Thyroid gland (tissue), 4 donors: ENCODE measurements at regions not wholly inside any gene's neighbourhood (a gene's known extent, or its start where the extent isn't known, plus 50 kb on each side); places are given as distances from the start of the nearest gene placed in this dataset.

Experiments used
- CTCF ChIP-seq, 6 experiments: fragments of 200-600 bp in 3 of 6; fragments of 450-650 bp in 3 of 6; sonication (generic) in 3 of 6; IDR thresholded peaks; one replicate each; pipeline ENCODE4 v1.5.1; 2016 to 2019; ENCODE audit warnings: antibody characterized with exemption in 6 of 6, mild to moderate bottlenecking in 2 of 6, inconsistent platforms in 1 of 6, moderate library complexity in 1 of 6
- POLR2A ChIP-seq, 2 donors: fragments of 450-650 bp; IDR thresholded peaks; one replicate each; pipeline ENCODE4 v1.6.1; 2017; ENCODE audit warnings: antibody characterized with exemption in 2 of 2, mild to moderate bottlenecking in 2 of 2, moderate library complexity in 1 of 2

- TF ChIP-seq CTCF (IDR thresholded peaks at IDR 0.05) = no peak
- TF ChIP-seq POLR2A (IDR thresholded peaks at IDR 0.05) = no peak
Measured at GRCh38 chr16:52171481-52171880, 375.5 kb downstream of the TOX3 start.
